ENCODE measurements at regions not wholly inside any gene's neighbourhood (a gene's known extent, or its start where the extent isn't known, plus 50 kb on each side); places are given as distances from the start of the nearest gene placed in this dataset.

- POLR2A ChIA-PET = interaction anchor here (0.9 to 2.3 kb wide), 9 partner anchors 11 to 180 kb away, joined by 3 to 20 read pairs (median 5); partner anchors contain the start of gene COL5A1
- CTCF ChIA-PET = interaction anchor here (0.6 to 1.6 kb wide), 3 partner anchors 11 to 42 kb away, joined by 3 to 5 read pairs (median 3); no protein-coding TSS in a partner anchor
- H3K4me3 ChIP-seq (ENCODE audit: low read depth, low read length) = no peak overlapping the region
- DNase-seq (ENCODE audit: low read depth, low spot score) = no peak
- TF ChIP-seq, protein P1, sequence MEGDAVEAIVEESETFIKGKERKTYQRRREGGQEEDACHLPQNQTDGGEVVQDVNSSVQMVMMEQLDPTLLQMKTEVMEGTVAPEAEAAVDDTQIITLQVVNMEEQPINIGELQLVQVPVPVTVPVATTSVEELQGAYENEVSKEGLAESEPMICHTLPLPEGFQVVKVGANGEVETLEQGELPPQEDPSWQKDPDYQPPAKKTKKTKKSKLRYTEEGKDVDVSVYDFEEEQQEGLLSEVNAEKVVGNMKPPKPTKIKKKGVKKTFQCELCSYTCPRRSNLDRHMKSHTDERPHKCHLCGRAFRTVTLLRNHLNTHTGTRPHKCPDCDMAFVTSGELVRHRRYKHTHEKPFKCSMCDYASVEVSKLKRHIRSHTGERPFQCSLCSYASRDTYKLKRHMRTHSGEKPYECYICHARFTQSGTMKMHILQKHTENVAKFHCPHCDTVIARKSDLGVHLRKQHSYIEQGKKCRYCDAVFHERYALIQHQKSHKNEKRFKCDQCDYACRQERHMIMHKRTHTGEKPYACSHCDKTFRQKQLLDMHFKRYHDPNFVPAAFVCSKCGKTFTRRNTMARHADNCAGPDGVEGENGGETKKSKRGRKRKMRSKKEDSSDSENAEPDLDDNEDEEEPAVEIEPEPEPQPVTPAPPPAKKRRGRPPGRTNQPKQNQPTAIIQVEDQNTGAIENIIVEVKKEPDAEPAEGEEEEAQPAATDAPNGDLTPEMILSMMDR (IDR thresholded peaks at IDR 0.05; ENCODE audit: insufficient read depth, low read length, missing control alignments) = no peak
Measured at GRCh38 chr9:134491856-134492255, 149.7 kb upstream of the COL5A1 start.

DNA sequence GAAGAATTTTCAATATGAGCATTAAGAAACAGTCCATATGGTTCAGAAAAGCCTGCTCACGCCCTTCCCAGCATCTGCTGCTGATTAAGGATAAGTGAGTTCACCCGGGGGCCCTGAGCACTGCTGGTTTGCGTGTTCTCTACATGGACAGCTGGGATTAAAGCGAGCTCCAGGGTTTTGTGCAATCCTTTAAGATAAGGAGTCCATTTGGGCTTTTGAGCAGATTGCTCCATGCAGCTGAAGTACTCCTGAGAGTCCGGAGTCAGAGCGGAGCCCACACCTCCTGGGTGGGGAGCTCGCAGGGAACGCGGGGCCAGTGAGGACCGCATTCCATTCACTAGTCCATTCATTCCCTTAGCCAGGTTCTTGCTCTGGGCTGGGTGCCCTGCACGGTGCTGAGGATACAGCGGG, 149.3 kb upstream of the COL5A1 start:
- CTCF ChIA-PET = interaction anchor here (0.6 to 1.6 kb wide), 3 partner anchors 11 to 43 kb away, joined by 3 to 5 read pairs (median 3); no protein-coding TSS in a partner anchor
- H3K4me3 ChIP-seq (ENCODE audit: low read depth, low read length) = no peak overlapping the region
- POLR2A ChIA-PET = interaction anchor here (0.9 to 2.3 kb wide), 9 partner anchors 10 to 179 kb away, joined by 3 to 20 read pairs (median 5); partner anchors contain the start of gene COL5A1
- TF ChIP-seq, protein P1 (IDR thresholded peaks at IDR 0.05; ENCODE audit: insufficient read depth, low read length, missing control alignments) = no peak
- peak; percentile 84 for DNase-seq (ENCODE audit: low read depth, low spot score)

- ChIA-PET CTCF (interaction anchor here (0.6 to 1.6 kb wide), 2 partner anchors 10 to 37 kb away, joined by 3 to 5 read pairs; no protein-coding TSS in a partner anchor), POLR2A (interaction anchor here (1.1 to 2.3 kb wide), 7 partner anchors 10 to 153 kb away, joined by 3 to 20 read pairs (median 6); partner anchors contain the start of gene COL5A1)
- TF ChIP-seq, protein P1 (IDR thresholded peaks at IDR 0.05; ENCODE audit: insufficient read depth, low read length, missing control alignments) = no peak
- no peak for DNase-seq (ENCODE audit: low read depth, low spot score)
- no peak overlapping the region for H3K4me3 ChIP-seq (ENCODE audit: low read depth, low read length)
Measured at GRCh38 chr9:134492721-134493460, 148.7 kb upstream of the COL5A1 start.

DNA sequence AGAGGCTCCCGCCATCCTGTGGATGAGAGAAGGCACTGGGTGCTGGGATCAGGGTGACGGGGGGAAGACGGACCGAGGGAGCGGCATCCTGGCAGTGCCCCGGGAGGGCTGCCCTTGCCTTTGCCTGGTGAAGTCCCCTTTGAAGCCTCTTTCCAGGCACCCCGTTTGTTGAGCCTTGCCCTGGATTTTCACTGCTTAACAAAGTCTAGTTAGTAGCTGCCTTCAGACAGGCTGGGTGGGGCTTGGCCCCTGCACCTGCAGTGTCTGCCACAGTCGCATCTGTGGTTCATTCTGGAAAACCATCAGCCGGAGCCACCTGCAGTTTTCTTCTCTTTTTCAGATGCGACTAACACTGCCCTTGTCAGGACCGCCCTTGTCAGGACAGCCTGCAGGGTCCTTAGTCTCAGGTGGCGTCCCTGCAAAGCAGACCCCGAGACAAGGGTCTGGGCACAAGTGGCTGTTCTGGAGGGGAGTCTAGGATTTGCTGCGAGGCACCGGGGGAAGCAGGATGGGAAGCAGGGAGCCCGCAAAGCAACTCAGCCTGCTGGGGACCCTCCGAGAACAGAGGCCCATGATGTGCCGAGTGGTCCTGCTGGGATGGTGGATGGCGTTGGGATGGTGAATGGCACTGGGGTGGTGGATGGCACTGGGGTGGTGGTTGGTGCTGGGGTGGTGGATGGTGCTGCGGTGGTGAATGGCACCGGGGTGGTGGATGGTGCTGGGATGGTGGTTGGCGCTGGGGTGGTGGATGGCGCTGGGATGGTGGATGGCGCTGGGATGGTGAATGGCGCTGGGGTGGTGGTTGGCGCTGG, 147.9 kb upstream of the COL5A1 start:
- CTCF ChIA-PET = interaction anchor here (1.6 kb wide), 1 partner anchor 9 kb away, joined by 5 read pairs; no protein-coding TSS in a partner anchor
- TF ChIP-seq, protein P1 (IDR thresholded peaks at IDR 0.05; ENCODE audit: insufficient read depth, low read length, missing control alignments) = no peak
- POLR2A ChIA-PET = no interaction called here
- no peak for DNase-seq (ENCODE audit: low read depth, low spot score)
- no peak overlapping the region for H3K4me3 ChIP-seq (ENCODE audit: low read depth, low read length)

GRCh38 chr9:134494273-134494815, 147.3 kb upstream of the COL5A1 start:
- CTCF ChIA-PET = no interaction called here
- POLR2A ChIA-PET = no interaction called here

More at GRCh38 chr9:134494273-134494815, 147.3 kb upstream of the COL5A1 start:
- no peak overlapping the region for H3K4me3 ChIP-seq (ENCODE audit: low read depth, low read length)
- no peak for DNase-seq (ENCODE audit: low read depth, low spot score)
- TF ChIP-seq, protein P1 (IDR thresholded peaks at IDR 0.05; ENCODE audit: insufficient read depth, low read length, missing control alignments) = no peak
